Loucy (cell line): ENCODE measurements at regions not wholly inside any gene's neighbourhood (a gene's known extent, or its start where the extent isn't known, plus 50 kb on each side); places are given as distances from the start of the nearest gene placed in this dataset.

ENCODE experiments used
- H2AFZ ChIP-seq: fragments of 200-600 bp; sonication (generic); 2 replicates; pipeline ENCODE4 v1.6.0; 2016; ENCODE audit warnings: antibody characterized with exemption, mild to moderate bottlenecking, low read length, moderate library complexity
- H3F3A ChIP-seq: fragments of 200-600 bp; 2 replicates; pipeline ENCODE4 v1.6.0; 2016; ENCODE audit warnings: antibody characterized with exemption, low read depth, mild to moderate bottlenecking
- H3K27me3 ChIP-seq: fragments of 200-600 bp; sonication (generic); 2 replicates; pipeline ENCODE4 v1.6.1; 2014; ENCODE audit warnings: low read length, mild to moderate bottlenecking; ENCODE audit not compliant: insufficient read depth, poor library complexity, severe bottlenecking
- H3K36me3 ChIP-seq: fragments of 200-600 bp; sonication (generic); 2 replicates; pipeline ENCODE4 v1.6.1; 2016; ENCODE audit warnings: low read length; ENCODE audit not compliant: insufficient read depth
- H3K4me1 ChIP-seq: fragments of 200-600 bp; sonication (generic); 2 replicates; pipeline ENCODE4 v1.5.1; 2014; ENCODE audit warnings: low read length, mild to moderate bottlenecking; ENCODE audit not compliant: insufficient read depth, poor library complexity, severe bottlenecking
- H3K4me2 ChIP-seq: fragments of 200-600 bp; sonication (generic); 2 replicates; pipeline ENCODE4 v1.6.0; 2014; ENCODE audit warnings: antibody characterized with exemption, low read length, low read depth, mild to moderate bottlenecking; ENCODE audit not compliant: poor library complexity, severe bottlenecking
- H3K4me3 ChIP-seq: fragments of 200-600 bp; sonication (generic); 2 replicates; pipeline ENCODE4 v1.5.1; 2014; ENCODE audit warnings: low read length, mild to moderate bottlenecking, mixed read lengths; ENCODE audit not compliant: poor library complexity, severe bottlenecking
- H3K79me2 ChIP-seq: fragments of 200-600 bp; sonication (generic); 2 replicates; pipeline ENCODE4 v1.6.1; 2014; ENCODE audit warnings: low read length; ENCODE audit not compliant: insufficient read depth
- H3K9ac ChIP-seq: fragments of 200-600 bp; sonication (generic); 2 replicates; pipeline ENCODE4 v1.6.0; 2014; ENCODE audit warnings: mild to moderate bottlenecking, low read depth, low read length, moderate library complexity; ENCODE audit not compliant: poor library complexity, severe bottlenecking
- H3K9me2 ChIP-seq: fragments of 200-600 bp; sonication (generic); replicated peaks from 2 replicates; pipeline ENCODE4 v1.6.1; 2016; ENCODE audit warnings: low read depth, low read length, mixed read lengths
- H3K9me3 ChIP-seq: fragments of 200-600 bp; sonication (generic); 2 replicates; pipeline ENCODE4 v1.6.1; 2014; ENCODE audit warnings: mild to moderate bottlenecking, antibody characterized with exemption, low read length, low read depth; ENCODE audit not compliant: insufficient read depth
- H4K20me1 ChIP-seq: fragments of 200-600 bp; sonication (generic); 2 replicates; pipeline ENCODE4 v1.6.0; 2014; ENCODE audit warnings: antibody characterized with exemption, low read length, mild to moderate bottlenecking; ENCODE audit not compliant: insufficient read depth, poor library complexity, severe bottlenecking
- EZH2phosphoT487 ChIP-seq: fragments of 200-600 bp; IDR thresholded peaks from 2 replicates; pipeline ENCODE4 v1.6.1; 2018; ENCODE audit warnings: antibody characterized with exemption, mild to moderate bottlenecking, moderate library complexity, borderline replicate concordance
- TF ChIP-seq, protein P1 (sequence below): fragments of 200-600 bp; sonication (generic); conservative IDR thresholded peaks from 2 replicates; pipeline ENCODE4 v1.5.1; 2014; ENCODE audit warnings: mild to moderate bottlenecking, antibody characterized with exemption, low read length

DNA sequence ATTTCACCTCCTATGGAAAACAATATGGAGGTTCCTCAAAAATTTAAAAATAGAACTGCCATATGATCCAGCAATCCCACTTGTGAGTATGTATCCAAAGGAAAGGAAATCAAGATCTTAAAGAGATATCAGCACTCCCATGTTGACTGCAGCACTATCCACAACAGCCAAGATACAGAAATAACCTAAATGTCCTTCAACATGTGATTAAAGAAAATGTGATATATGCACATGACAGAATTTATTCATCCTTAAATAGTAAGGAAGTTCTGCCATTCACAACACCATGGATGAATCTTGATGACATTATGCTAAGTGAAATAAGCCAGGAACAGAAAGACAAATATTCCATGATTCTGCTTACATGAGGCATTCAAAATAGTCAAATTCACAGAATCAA lies 303.6 kb upstream of the LRRN1 start:
- H3K79me2 ChIP-seq, result no peaks in the 10 kb centered on the region
- no peaks in the 10 kb centered on the region for H3K9me2 ChIP-seq
- no peaks in the 10 kb centered on the region for H3K27me3 ChIP-seq
- no peaks in the 10 kb centered on the region for H3F3A ChIP-seq
- no peaks in the 10 kb centered on the region for H3K36me3 ChIP-seq
- H3K4me3 ChIP-seq, result no peak overlapping the region
- no peak overlapping the region for H3K9ac ChIP-seq
- no peaks in the 10 kb centered on the region for H4K20me1 ChIP-seq
- TF ChIP-seq, protein P1, sequence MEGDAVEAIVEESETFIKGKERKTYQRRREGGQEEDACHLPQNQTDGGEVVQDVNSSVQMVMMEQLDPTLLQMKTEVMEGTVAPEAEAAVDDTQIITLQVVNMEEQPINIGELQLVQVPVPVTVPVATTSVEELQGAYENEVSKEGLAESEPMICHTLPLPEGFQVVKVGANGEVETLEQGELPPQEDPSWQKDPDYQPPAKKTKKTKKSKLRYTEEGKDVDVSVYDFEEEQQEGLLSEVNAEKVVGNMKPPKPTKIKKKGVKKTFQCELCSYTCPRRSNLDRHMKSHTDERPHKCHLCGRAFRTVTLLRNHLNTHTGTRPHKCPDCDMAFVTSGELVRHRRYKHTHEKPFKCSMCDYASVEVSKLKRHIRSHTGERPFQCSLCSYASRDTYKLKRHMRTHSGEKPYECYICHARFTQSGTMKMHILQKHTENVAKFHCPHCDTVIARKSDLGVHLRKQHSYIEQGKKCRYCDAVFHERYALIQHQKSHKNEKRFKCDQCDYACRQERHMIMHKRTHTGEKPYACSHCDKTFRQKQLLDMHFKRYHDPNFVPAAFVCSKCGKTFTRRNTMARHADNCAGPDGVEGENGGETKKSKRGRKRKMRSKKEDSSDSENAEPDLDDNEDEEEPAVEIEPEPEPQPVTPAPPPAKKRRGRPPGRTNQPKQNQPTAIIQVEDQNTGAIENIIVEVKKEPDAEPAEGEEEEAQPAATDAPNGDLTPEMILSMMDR, result no peak
- no peak for TF ChIP-seq EZH2phosphoT487
- no peak overlapping the region for H3K4me2 ChIP-seq
- H2AFZ ChIP-seq, result no peak overlapping the region
- no peaks in the 10 kb centered on the region for H3K4me1 ChIP-seq
- 0 out of 2 replicates have a peak, but pooled peaks cover 7% of the 10 kb centered on the region for H3K9me3 ChIP-seq

DNA sequence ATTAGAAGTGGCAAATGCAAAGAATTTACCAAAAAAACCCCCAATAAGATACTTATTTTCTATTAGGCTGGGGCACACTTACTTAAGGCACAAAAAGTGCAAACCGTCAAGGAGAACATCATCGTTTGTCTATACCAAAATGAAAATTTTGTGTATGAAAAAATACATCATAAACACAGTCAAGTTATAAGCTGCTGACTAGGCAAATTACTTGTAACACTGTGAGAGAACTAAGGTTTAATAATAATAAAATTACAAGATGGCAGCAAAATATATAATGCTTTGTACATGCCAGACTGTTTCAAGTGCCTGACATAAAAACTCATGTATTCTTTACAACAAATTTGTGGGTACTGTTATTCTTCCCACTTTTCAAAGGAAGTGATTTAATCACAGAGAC lies 297.2 kb upstream of the CRBN start:
- no peaks in the 10 kb centered on the region for H3K36me3 ChIP-seq
- no peaks in the 10 kb centered on the region for H3K4me1 ChIP-seq
- no peak overlapping the region for H3K4me2 ChIP-seq
- H3K27me3 ChIP-seq, result no peaks in the 10 kb centered on the region
- H3K9ac ChIP-seq, result no peak overlapping the region
- H2AFZ ChIP-seq, result no peak overlapping the region
- H3K9me3 ChIP-seq, result no peaks in the 10 kb centered on the region
- H4K20me1 ChIP-seq, result no peaks in the 10 kb centered on the region
- no peak overlapping the region for H3K4me3 ChIP-seq
- H3F3A ChIP-seq, result no peaks in the 10 kb centered on the region
- no peaks in the 10 kb centered on the region for H3K79me2 ChIP-seq
- no peaks in the 10 kb centered on the region for H3K9me2 ChIP-seq
- no peak for TF ChIP-seq EZH2phosphoT487
- TF ChIP-seq, protein P1, result no peak

DNA sequence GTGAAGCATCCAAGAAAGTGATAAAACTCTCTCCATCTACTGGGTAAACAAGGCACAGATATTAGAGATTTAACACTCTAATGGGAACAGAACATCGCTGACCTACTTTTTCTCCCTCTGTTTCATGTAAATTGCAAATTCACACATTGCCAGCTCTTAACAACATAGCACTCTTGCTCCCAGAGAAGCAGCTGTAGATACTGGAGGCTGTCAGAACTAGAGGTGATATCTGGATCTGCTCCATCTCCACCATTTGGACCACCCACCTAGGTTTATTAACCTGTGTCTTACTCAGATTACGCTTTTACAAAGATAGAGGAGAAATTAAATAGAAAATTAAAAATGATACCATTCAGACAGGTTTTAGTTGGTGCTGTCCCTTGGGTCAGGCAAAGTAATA lies 289.1 kb upstream of the CRBN start:
- Histone ChIP-seq H3K27me3 (no peaks in the 10 kb centered on the region), H2AFZ (no peak overlapping the region), H3K79me2 (no peaks in the 10 kb centered on the region), H3F3A (no peaks in the 10 kb centered on the region), H3K9me3 (no peaks in the 10 kb centered on the region), H3K4me3 (no peak overlapping the region), H3K9ac (no peak overlapping the region), H3K9me2 (no peaks in the 10 kb centered on the region), H3K4me2 (no peak overlapping the region), H4K20me1 (no peaks in the 10 kb centered on the region), H3K4me1 (no peaks in the 10 kb centered on the region), H3K36me3 (no peaks in the 10 kb centered on the region)
- no peak for TF ChIP-seq EZH2phosphoT487
- TF ChIP-seq, protein P1, result no peak
